GM19455 (cell line): ENCODE measurements at regions not wholly inside any gene's neighbourhood (a gene's known extent, or its start where the extent isn't known, plus 50 kb on each side); places are given as distances from the start of the nearest gene placed in this dataset.

ENCODE experiments used
- ATAC-seq: cut with Tn5 transposase; IDR thresholded peaks from one replicate; pipeline ENCODE4 v1.9.1; 2021; ENCODE audit not compliant: unreplicated experiment

- no peak for ATAC-seq
These were observed 152.3 kb downstream of the PAX3 start for GRCh38 chr2:222146488-222146887.

DNA sequence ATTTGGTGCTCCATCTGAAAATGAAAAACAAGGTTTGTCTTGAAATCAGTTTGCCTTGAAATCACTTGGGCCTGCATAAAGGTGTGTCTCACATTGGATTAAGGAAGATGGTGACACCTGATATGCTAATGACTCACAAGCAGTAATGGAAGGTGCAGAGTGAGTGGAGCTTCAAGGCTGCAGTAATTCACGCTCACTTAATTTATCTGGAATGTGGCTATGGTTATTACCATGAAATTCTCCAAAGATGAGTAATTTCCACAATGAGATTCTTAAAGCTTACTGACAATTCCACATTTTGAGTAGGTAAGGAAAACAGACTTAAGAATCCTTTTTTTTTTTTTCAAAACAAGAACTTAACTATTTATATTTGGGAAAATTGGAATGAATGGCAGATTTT, 156.8 kb downstream of the PAX3 start:
- no peak for ATAC-seq

DNA sequence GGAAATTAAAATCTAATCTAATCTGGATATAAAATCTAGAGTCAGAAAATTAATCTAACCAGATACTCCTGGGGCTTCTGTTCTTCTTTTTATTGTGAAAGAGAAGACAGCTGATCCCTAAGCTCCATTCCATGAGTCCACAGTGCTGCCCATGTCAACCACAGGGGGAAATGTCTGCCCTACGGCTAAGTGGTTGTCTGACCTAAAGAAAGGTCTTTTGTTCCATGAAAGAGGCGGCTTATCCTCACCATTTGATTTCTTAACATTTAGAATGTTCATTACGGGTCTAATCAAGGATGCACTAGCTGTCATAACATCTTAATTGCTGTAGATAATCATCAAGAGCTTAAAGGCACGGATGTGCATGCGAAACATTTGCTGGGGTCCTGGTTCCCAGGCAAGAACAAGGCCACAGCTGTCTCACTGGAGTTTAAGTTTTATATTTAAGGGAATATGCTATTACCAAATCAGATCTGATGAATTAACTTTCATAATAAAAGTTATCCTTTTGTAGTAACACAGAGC, 162.6 kb downstream of the PAX3 start:
- no peak for ATAC-seq

DNA sequence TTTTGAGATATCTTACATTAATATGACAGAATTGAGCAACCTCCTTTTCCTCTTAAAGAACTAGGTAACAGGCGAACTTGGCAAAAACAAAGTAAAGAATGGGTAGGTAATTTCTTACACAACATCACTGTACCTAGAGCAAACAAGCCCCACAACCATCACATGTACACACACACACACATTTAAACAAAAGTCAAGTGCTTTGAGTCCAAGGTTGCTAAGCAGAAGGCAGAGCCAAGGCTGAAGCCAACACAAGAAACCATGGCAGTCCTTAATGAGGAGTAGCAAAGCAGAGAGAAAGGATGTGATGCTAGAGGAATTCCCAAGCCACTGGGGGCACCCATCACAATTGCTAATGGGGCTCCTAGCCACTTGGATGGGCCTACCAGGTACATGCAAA, 164.1 kb downstream of the PAX3 start:
- ATAC-seq, result no peak

DNA sequence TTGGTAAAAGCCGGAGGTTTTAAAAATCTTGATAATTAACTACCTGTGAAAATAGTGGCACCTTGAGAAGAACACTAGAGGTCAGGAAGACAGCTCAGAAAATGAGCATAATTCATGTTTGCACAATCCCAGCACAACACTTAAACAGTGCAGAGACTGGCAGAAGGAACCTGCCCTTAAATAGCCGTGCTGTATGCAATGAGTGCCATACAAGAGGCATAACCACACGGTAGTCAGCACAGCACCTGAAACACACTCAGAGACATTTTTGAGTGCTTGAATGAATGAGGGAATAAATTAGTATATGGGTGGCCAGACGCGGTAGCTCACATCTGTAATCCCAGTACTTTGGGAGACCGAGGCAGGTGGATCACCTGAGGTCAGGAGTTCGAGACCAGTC, 164.9 kb downstream of the PAX3 start:
- ATAC-seq, result no peak

- ATAC-seq, result no peak
These were observed 167.9 kb downstream of the PAX3 start for GRCh38 chr2:222130855-222131254.

DNA sequence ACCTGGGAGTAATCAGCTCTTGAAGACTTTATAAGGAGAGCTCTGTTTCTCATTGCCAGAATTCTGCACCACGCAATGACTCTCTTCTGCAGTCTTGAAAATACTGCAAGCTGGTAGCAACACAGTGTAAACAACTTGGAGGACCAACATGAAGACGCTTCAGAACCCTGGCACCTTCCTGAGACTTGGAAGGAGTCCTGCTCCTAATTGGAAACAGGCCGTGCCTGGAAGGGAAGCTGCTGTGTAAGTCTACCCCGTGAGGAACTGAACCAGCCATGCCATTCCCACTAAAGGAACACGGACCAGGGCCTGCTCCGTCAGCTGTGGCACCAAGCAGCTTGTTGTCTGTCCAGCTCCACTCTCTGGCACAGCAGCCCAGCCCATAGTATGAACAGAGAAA, 171.1 kb downstream of the PAX3 start:
- no peak for ATAC-seq

DNA sequence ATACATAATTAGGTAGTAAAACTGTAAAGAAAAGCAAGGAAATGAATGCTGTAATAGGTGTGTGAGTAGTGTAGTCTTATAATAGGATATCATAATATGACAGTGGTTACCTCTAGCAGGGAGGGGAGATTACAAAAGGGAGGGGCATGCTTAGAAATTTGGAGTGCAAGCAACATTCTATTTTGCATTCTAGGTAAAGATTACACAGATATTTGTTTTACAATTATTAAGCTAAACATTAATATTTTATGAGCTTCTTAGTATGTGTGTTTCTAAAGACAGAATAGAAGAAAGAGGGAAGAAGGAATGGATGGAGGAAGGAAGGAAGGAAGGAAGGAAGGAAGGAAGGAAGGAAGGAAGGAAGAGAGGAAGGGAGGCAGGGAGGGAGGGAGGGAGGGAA, 177.9 kb downstream of the PAX3 start:
- ATAC-seq, result no peak

DNA sequence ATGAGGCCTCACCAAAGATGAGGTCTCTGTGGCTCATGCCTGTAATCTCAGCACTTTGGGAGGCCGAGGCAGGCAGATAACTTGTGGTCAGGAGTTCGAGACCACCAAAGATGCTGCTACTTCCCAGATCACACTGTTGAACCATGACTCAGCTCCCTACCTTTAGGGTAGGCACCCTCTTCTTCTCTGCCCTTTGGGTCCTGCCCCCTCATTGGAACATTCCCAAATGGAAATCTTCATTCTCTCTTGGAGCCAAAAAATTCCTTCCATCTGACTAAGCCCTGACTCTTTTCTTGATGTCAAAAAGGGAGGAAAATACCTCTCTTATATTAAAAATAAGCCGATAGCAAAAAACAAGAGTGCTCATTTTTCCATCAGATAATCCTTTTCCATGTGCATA, 183.5 kb downstream of the PAX3 start:
- ATAC-seq, result no peak

DNA sequence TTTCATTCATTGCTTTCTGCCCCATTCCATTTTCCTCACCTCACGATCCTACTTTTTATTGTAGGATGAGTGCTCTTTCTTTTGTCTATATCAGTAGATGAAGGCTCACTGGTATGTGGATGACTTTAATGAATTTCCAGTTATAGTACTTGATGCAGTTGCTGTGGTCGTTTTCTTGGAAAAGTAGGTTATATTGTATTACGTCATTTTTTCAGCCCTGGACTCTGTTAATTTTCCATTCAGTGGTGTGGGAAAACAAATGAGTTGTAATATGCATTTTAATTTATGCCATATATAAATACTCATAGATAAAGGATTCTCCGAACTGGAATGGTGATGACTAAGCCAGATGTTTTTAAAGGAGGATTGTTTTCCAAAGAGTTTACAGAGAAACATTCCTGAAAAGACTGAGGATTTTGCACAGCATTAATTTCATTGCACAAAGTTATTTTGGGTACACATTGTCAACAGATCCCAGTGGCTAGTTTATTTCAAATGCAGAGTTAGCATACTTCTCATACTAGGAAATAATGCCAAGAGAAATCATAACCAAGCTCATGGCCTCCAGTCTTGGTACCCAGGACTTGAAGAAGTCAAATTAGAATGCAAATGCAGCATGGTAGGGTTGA, 189.7 kb downstream of the PAX3 start:
- no peak for ATAC-seq

- no peak for ATAC-seq
These were observed 190.3 kb downstream of the PAX3 start for GRCh38 chr2:222108497-222108896.

DNA sequence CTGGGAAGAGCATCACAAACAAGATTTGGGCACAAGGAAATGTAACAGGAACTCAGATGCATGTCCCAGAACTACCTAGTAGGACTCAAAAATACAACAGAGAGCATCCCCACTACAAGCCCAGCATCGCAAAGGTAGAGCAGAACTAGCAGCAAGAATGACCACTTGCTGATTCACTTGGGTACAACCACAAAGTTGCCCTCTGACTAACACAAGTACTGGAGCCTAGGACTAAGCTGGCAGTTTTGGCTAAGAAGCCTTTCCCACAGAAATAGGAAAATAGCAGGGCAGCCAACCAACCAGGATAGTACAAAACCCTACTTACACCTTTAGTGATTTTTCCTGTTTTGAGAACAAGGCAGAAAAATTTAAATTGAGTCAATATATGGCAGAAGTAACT, 193.8 kb downstream of the PAX3 start:
- ATAC-seq, result no peak

DNA sequence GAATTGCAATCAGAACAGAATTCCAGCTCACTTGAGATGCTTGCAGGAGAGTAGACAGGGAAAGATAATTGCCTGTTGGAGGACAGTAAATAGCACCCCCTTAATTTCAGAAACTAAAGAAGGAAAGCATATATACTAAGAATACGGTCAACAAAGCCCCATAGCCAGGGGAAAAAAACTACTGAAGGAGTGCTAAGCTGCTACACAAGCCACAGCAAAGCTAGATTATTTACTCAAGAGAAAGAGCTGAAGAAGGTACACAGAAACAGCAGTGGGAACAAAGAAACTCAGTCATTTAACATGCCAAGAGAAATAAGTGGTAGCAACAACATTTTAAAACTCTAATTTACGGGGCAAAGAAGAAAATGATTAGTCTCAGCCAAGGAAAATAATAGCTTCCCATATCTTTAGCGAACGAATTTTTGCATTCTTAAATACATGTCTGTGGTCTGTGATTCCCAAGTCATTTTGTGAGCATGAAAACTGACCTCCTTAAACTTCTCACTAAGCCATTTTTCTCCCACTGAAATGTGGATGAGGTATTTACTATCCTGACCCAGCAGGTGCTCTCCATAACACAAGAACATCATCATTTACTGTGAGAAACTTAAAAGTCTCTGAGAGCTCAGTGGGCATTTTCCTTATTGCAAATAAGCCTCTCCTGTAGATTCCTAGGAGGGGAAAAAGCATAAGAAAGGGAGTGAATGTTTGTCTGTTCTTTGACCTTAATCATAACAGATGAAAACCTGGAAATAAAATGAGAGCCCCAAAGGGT, 196.0 kb downstream of the PAX3 start:
- no peak for ATAC-seq

DNA sequence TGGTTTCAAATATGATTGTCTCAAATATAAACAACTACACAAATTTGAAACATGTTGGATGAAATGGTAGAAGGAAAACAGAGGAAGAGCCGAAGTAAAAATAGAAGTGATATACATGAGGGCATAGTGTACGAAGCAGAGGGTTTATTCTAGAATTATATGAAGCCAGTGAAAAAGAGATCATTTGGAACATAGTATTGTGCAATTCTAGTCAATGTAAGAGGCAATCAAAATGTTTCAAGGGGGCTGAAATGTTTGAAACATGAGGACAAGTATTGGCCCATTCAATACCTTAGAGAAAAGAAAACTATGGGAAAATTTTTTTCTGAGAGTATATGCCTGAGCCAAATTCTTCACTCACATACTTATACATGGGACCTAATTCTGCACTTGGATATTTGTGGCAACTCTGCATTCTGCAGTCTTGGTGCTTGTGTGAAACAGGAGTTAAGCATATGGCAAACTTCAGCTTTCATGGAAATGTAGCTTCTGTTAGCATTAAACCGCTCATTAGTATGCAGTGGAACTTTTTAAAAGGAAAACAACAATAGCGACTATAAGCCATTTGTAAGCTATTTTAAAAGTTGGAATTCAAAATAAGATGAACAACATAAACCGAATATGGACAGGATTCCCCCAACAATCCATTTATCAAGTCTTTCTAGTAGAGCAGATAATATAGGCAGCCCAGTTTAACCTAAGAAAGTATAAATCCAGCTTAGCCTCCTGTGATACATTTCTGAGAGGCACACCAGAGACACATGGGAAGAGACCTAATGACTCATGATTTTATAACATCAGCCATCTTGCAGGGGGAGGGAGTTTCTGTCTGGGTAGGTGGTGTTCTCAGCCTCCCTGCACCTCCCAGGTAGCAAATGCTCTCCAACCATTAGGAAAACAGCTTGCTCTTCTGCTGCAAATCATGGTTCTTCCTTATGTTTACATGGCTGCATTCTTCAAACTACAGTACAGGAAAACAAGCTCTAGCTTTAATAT, 197.8 kb downstream of the PAX3 start:
- ATAC-seq, result no peak

- no peak for ATAC-seq
These were observed 210.2 kb downstream of the PAX3 start for GRCh38 chr2:222088561-222088960.

- ATAC-seq, result no peak
These were observed 210.8 kb downstream of the PAX3 start for GRCh38 chr2:222087998-222088397.

DNA sequence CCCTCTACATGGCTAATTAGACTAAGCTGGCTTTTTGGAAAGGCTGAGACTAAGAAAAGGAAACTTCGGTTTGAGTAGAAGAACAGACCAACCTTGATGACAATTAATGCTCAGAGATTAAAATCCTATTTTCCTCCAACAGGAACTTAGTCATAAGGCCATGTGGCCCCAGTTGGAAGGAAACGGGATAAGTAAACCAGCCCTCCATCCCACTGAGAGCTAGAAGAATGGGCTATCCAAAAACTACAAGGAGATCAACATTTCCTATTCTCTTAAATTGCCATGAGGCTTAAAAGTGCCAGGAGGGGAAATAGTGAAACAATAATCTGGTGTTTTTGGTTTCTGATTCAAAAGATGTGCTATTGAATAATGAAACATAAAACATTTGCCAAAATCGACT, 216.6 kb downstream of the PAX3 start:
- no peak for ATAC-seq

DNA sequence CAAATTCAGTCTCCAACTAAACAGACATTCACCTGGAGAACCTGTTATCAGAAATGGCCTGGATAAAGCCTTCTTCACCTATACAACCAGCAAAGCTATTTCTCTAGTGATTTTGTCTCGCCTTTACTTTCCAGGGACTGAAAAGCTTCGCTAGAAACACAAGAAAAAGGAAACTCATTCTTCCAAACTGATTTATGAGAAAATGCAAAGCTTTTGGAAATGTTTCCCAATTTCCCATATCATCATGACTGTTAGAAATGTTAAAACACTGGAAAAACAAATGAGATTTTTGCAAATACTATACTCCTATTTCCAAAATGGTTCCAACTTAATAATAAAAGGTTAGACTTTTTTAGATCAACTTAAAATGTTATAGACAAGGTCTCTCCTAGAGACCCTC, 218.7 kb downstream of the PAX3 start:
- no peak for ATAC-seq

GRCh38 chr2:222076973-222077690, 221.7 kb downstream of the PAX3 start:
- ATAC-seq, result no peak

DNA sequence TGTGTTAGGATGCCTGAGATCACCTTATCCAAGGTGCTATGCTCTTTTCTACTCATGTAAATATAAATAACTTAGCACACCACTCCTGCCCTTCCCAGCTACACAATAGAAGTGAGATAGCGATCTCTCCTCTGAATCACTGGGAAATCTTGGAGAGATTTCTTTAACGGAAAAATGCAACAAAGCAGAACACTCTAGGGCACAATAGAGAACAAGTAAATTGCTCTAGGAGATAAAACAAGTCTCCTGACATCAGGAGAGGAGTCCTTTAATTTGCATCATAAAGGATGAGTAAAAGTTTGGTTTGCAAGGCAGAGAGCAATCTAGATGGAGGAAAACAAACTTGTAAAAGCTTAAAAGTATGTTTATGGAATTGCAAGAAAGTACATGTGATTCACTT, 224.1 kb downstream of the PAX3 start:
- no peak for ATAC-seq

DNA sequence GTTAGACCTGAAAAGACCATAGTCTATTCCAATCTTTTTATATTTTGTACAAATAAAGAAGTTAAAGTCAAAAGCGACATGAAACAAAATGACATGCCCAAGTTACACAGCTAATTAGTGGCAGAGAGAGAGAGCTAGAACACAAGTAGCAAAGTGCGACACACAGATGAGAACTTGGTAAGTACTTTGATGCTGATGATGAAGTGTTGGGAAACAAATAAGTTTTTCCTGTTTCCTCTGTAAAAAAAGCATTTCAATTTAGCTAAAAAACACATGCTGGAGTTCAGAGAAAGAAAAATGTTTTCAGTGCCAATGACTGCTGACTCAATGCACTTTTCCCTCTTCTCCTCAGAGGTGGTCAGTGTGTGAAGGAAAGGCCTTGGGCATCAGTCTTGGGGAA, 226.9 kb downstream of the PAX3 start:
- no peak for ATAC-seq
